AG10803 (cell line): ENCODE measurements at regions not wholly inside any gene's neighbourhood (a gene's known extent, or its start where the extent isn't known, plus 50 kb on each side); places are given as distances from the start of the nearest gene placed in this dataset.

Experiments
- DNase-seq: peaks from one replicate; pipeline ENCODE4 v3.0.0; 2010; ENCODE audit warnings: low read depth
- H3K4me3 ChIP-seq: 2 replicates; pipeline ENCODE4 v1.5.1; 2011; ENCODE audit warnings: mild to moderate bottlenecking, low read length, control low read depth
- CTCF ChIP-seq: conservative IDR thresholded peaks from 2 replicates; pipeline ENCODE4 v1.5.1; 2011; ENCODE audit warnings: mild to moderate bottlenecking, low read length, control low read depth, inconsistent platforms

GRCh38 chr13:50158385-50159165 is 143.3 kb downstream of the KCNRG start:
- TF ChIP-seq CTCF: no peak
- no peak for DNase-seq
- no peak overlapping the region for H3K4me3 ChIP-seq

GRCh38 chr13:50159607-50160006 is 144.4 kb downstream of the KCNRG start:
- no peak overlapping the region for H3K4me3 ChIP-seq
- DNase-seq: no peak
- no peak for TF ChIP-seq CTCF

- peak; percentile 35 for DNase-seq
- no peak overlapping the region for H3K4me3 ChIP-seq
- TF ChIP-seq CTCF: no peak
Observed at GRCh38 chr13:50161052-50161451, 145.8 kb downstream of the KCNRG start.

GRCh38 chr13:50162001-50162400 is 146.8 kb downstream of the KCNRG start:
- TF ChIP-seq CTCF: no peak
- DNase-seq: peak; percentile 26
- no peak overlapping the region for H3K4me3 ChIP-seq

- no peak for TF ChIP-seq CTCF
- no peak overlapping the region for H3K4me3 ChIP-seq
- no peak for DNase-seq
Observed at GRCh38 chr13:50162567-50162966, 147.3 kb downstream of the KCNRG start.

- peak; percentile 11; the same call in 1 of the 2 replicates for TF ChIP-seq CTCF
- peak; percentile 22 for DNase-seq
- H3K4me3 ChIP-seq: no peak overlapping the region
Observed at GRCh38 chr13:50167224-50167947, 152.1 kb downstream of the KCNRG start.

GRCh38 chr13:50167967-50168366 is 152.7 kb downstream of the KCNRG start:
- DNase-seq: no peak
- H3K4me3 ChIP-seq: no peak overlapping the region
- no peak for TF ChIP-seq CTCF
